K562 (cell line): ENCODE measurements at regions not wholly inside any gene's neighbourhood (a gene's known extent, or its start where the extent isn't known, plus 50 kb on each side); places are given as distances from the start of the nearest gene placed in this dataset.

ENCODE experiments used
- ATAC-seq: fragments of 200-7000 bp; cut with Tn5 transposase; 3 replicates; pipeline ENCODE4 v1.9.1; 2020; ENCODE audit warnings: moderate library complexity
- BruUV-seq: library from RNA; stranded (reverse); fragments of 400-500 nt; replicated peaks from 2 replicates; lab custom pipeline; 2021; lab: Mats Ljungman, UMichigan
- CTCF ChIA-PET: fragments of 300-600 bp; formaldehyde crosslinking; extraction: SDS; loops from one replicate; lab custom pipeline; 2021; ENCODE audit warnings: low intra/inter-chr PET ratio; lab: Yijun Ruan, JAX
- POLR2A ChIA-PET: fragments of 300-600, 350-650 bp; sonication (Branson Sonifier 250); formaldehyde crosslinking; extraction: SDS; loops from one replicate; lab custom pipeline; 2021; ENCODE audit warnings: antibody characterized with exemption, inconsistent platforms; lab: Yijun Ruan, JAX
- DNase-seq, 4 experiments: peaks; one replicate each; pipeline versions ENCODE4 v3.0.0 to v3.0.0-alpha.2; 2011 to 2018; ENCODE audit warnings: low spot score in 3 of 4, mixed read lengths in 3 of 4; ENCODE audit errors: extremely low read depth in 1 of 4
- FAIRE-seq: peaks from 2 replicates; lab custom pipeline; 2011; peaks lifted over from hg19 to GRCh38; lab: Jason Lieb, UNC
- H2AFZ ChIP-seq: 2 replicates; pipeline ENCODE4 v1.6.0; 2011; ENCODE audit warnings: low read depth, low read length, control low read depth, inconsistent platforms
- H3K27ac ChIP-seq: fragments of 200-600 bp; 3 replicates; pipeline ENCODE4 v1.8.0; 2011; ENCODE audit warnings: low read depth, mild to moderate bottlenecking, control low read depth, inconsistent platforms, low read length, moderate library complexity, mixed read lengths; ENCODE audit errors: extremely low read depth
- H3K27me3 ChIP-seq, 2 experiments: fragments of 300-600 bp in 1 of 2; 2 replicates in 1 of 2; 3 replicates in 1 of 2; pipeline versions ENCODE4 v1.6.0 to v1.8.0; 2011; ENCODE audit warnings: inconsistent platforms in 2 of 2, low read length in 2 of 2, mild to moderate bottlenecking in 1 of 2, mixed read lengths in 1 of 2, moderate library complexity in 1 of 2; ENCODE audit not compliant: control insufficient read depth in 2 of 2, insufficient read depth in 2 of 2
- H3K36me3 ChIP-seq: fragments of 300-600 bp; 3 replicates; pipeline ENCODE4 v1.8.0; 2011; ENCODE audit warnings: mild to moderate bottlenecking, low read length, inconsistent platforms; ENCODE audit not compliant: control insufficient read depth, insufficient read depth
- H3K4me1 ChIP-seq, 2 experiments: fragments of 200-600 bp in 1 of 2; replicated peaks in 1 of 2; 2 replicates in 1 of 2; 3 replicates in 1 of 2; pipeline versions ENCODE4 v1.5.1 to v1.8.0; 2011; ENCODE audit warnings: inconsistent platforms in 2 of 2, low read length in 2 of 2, mild to moderate bottlenecking in 1 of 2, mixed read lengths in 1 of 2, moderate library complexity in 1 of 2; ENCODE audit not compliant: control insufficient read depth in 2 of 2, insufficient read depth in 2 of 2
- H3K4me2 ChIP-seq: 2 replicates; pipeline ENCODE4 v1.6.1; 2011; ENCODE audit warnings: low read length, control low read depth, inconsistent platforms, mixed read lengths; ENCODE audit not compliant: insufficient read depth
- H3K4me3 ChIP-seq: fragments of 200-600 bp; sonication (generic), shearing (Covaris generic); 2 replicates; pipeline ENCODE4 v1.5.1; 2016; ENCODE audit warnings: control low read depth, inconsistent platforms
- H3K79me2 ChIP-seq: fragments of 200-600 bp; 3 replicates; pipeline ENCODE4 v1.8.0; 2011; ENCODE audit warnings: low read length, inconsistent platforms; ENCODE audit not compliant: control insufficient read depth, insufficient read depth
- H3K9ac ChIP-seq, 2 experiments: 2 replicates each; pipeline versions ENCODE4 v1.6.0 to v1.6.1; 2011; ENCODE audit warnings: low read depth in 2 of 2, low read length in 2 of 2, control low read depth in 1 of 2, inconsistent platforms in 1 of 2, mild to moderate bottlenecking in 1 of 2, mixed read lengths in 1 of 2; ENCODE audit not compliant: insufficient read depth in 1 of 2
- H3K9me1 ChIP-seq: one replicate; pipeline ENCODE4 v1.6.0; 2011; ENCODE audit warnings: inconsistent platforms, mild to moderate bottlenecking, low read length, moderate library complexity; ENCODE audit not compliant: control insufficient read depth, insufficient read depth
- H3K9me3 ChIP-seq: replicated peaks from 2 replicates; pipeline ENCODE4 v1.5.1; 2011; ENCODE audit warnings: low read depth, low read length, inconsistent platforms; ENCODE audit not compliant: control insufficient read depth, insufficient read depth
- H4K20me1 ChIP-seq: replicated peaks from 2 replicates; pipeline ENCODE4 v1.6.1; 2011; ENCODE audit warnings: low read length, inconsistent platforms, mixed read lengths; ENCODE audit not compliant: control insufficient read depth, insufficient read depth
- CHD4 ChIP-seq: fragments of 200-600 bp; sonication (generic); IDR thresholded peaks from 3 replicates; pipeline ENCODE4 v1.6.1; 2012; ENCODE audit warnings: low read depth, mild to moderate bottlenecking, mixed read lengths, low read length, inconsistent platforms; ENCODE audit not compliant: insufficient read depth, insufficient replicate concordance, poor library complexity, severe bottlenecking
- DPF2 ChIP-seq: fragments of 450-650 bp; IDR thresholded peaks from 2 replicates; pipeline ENCODE4 v1.6.1; 2016
- HMG20A ChIP-seq: fragments of 450-650 bp; formaldehyde crosslinking; conservative IDR thresholded peaks from 2 replicates; pipeline ENCODE4 v1.4.0; 2020; ENCODE audit warnings: mild to moderate bottlenecking, mixed read lengths
- NFE2L1 ChIP-seq: fragments of 450-650 bp; IDR thresholded peaks from 2 replicates; pipeline ENCODE4 v1.6.1; 2016; ENCODE audit warnings: missing genetic modification characterization, low read depth, mild to moderate bottlenecking, missing compliant biosample characterization, moderate library complexity, borderline replicate concordance
- NR1H2 ChIP-seq: sonication (generic); formaldehyde crosslinking; IDR thresholded peaks from 2 replicates; pipeline ENCODE4 v1.4.0; 2020; ENCODE audit warnings: mild to moderate bottlenecking, missing genetic modification reagents
- TFAM ChIP-seq: fragments of 250-450 bp; sonication (Bioruptor Pico); conservative IDR thresholded peaks from 2 replicates; pipeline ENCODE4 v1.5.0; 2021; ENCODE audit warnings: mild to moderate bottlenecking, moderate library complexity
- ZKSCAN1 ChIP-seq: fragments of 150-350 bp; IDR thresholded peaks from 2 replicates; pipeline ENCODE4 v1.6.1; 2016; ENCODE audit warnings: low read depth, low read length
- WGBS: fragments of 100-300 bp; shearing (Covaris generic); methylation state at CpG from one replicate; pipeline ENCODE4 v1.1.6; 2016; ENCODE audit warnings: low coverage, mixed read lengths; ENCODE audit not compliant: insufficient coverage; ENCODE audit errors: missing lambda C conversion rate; 5-methylcytosine and 5-hydroxymethylcytosine counted together
- in situ Hi-C: fragments of 300-500 bp; cut with MboI; formaldehyde crosslinking; loops from 4 replicates; pipeline ENCODE4 v1.15.0; 2018; ENCODE audit warnings: inconsistent platforms, mixed read lengths
- intact Hi-C: fragments of 100-400 bp; cut with micrococcal nuclease; formaldehyde crosslinking; loops from 2 replicates; pipeline ENCODE4 v1.14.2; 2022
- TF ChIP-seq, protein P1 (sequence below): fragments of 250-450 bp; sonication (Bioruptor Pico); IDR thresholded peaks from 2 replicates; pipeline ENCODE4 v1.8.0; 2022; ENCODE audit warnings: moderate library complexity, mild to moderate bottlenecking, inconsistent platforms
- TF ChIP-seq, protein P2 (sequence below): sonication (generic); formaldehyde crosslinking; IDR thresholded peaks from 2 replicates; pipeline ENCODE4 v1.8.0; 2023; ENCODE audit warnings: mild to moderate bottlenecking, missing genetic modification reagents

DNA sequence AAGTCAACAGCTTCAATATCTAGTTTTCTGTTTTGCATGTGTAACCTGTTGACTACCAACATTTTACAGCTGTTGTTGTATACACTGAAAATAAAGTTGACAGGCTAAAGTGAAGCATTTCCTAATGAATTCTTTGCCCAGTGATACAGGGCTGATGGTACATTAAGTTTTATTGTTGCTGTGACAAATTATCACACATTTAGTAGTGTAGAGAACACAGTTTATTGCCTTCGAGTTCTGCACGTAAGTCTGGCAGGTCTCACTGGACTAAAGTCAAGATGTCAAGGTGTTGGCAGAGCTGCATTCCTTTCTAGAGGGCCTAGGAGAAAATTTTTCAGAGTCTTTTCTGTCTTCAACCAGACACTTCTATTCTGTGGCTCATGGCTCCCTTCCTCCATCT is 184.2 kb downstream of the SLITRK6 start:
- no peak for FAIRE-seq
- intact Hi-C loops (no loop called here), in situ Hi-C loops (no loop called here)
- CTCF ChIA-PET = no interaction called here
- Histone ChIP-seq H3K36me3 (no peaks in the 10 kb centered on the region), H3K9me3 (no peaks in the 10 kb centered on the region), H3K4me3 (no peak overlapping the region), H3K4me2 (no peak overlapping the region), H3K4me1 (no peaks in the 10 kb centered on the region), H2AFZ (no peak overlapping the region), H4K20me1 (no peaks in the 10 kb centered on the region), H3K79me2 (no peaks in the 10 kb centered on the region), H3K27me3 (no peaks in the 10 kb centered on the region), H3K9me1 (no peaks in the 10 kb centered on the region), H3K27ac (no peak overlapping the region)
- POLR2A ChIA-PET = no interaction called here
- WGBS = 4% methylated on average over 2 of the region's 2 CpGs
- DNase-seq = no peak
- BruUV-seq = no TSS peak
- ATAC-seq = no peak
- TF ChIP-seq DPF2 (no peak), HMG20A (no peak), TFAM (CRISPR knock-in tag) (no peak), NR1H2 (CRISPR knock-in tag) (no peak), ZKSCAN1 (no peak), CHD4 (no peak), NFE2L1 (no peak)
- TF ChIP-seq, protein P1, sequence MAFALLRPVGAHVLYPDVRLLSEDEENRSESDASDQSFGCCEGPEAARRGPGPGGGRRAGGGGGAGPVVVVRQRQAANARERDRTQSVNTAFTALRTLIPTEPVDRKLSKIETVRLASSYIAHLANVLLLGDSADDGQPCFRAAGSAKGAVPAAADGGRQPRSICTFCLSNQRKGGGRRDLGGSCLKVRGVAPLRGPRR (CRISPR knock-in tag) = no peak
- TF ChIP-seq, protein P2, sequence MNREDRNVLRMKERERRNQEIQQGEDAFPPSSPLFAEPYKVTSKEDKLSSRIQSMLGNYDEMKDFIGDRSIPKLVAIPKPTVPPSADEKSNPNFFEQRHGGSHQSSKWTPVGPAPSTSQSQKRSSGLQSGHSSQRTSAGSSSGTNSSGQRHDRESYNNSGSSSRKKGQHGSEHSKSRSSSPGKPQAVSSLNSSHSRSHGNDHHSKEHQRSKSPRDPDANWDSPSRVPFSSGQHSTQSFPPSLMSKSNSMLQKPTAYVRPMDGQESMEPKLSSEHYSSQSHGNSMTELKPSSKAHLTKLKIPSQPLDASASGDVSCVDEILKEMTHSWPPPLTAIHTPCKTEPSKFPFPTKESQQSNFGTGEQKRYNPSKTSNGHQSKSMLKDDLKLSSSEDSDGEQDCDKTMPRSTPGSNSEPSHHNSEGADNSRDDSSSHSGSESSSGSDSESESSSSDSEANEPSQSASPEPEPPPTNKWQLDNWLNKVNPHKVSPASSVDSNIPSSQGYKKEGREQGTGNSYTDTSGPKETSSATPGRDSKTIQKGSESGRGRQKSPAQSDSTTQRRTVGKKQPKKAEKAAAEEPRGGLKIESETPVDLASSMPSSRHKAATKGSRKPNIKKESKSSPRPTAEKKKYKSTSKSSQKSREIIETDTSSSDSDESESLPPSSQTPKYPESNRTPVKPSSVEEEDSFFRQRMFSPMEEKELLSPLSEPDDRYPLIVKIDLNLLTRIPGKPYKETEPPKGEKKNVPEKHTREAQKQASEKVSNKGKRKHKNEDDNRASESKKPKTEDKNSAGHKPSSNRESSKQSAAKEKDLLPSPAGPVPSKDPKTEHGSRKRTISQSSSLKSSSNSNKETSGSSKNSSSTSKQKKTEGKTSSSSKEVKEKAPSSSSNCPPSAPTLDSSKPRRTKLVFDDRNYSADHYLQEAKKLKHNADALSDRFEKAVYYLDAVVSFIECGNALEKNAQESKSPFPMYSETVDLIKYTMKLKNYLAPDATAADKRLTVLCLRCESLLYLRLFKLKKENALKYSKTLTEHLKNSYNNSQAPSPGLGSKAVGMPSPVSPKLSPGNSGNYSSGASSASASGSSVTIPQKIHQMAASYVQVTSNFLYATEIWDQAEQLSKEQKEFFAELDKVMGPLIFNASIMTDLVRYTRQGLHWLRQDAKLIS = no peak
- TF ChIP-seq, all 486 proteins: peak for 0
- no peak overlapping the region for H3K9ac ChIP-seq
